ENCODE measurements at regions not wholly inside any gene's neighbourhood (a gene's known extent, or its start where the extent isn't known, plus 50 kb on each side); places are given as distances from the start of the nearest gene placed in this dataset.

DNA sequence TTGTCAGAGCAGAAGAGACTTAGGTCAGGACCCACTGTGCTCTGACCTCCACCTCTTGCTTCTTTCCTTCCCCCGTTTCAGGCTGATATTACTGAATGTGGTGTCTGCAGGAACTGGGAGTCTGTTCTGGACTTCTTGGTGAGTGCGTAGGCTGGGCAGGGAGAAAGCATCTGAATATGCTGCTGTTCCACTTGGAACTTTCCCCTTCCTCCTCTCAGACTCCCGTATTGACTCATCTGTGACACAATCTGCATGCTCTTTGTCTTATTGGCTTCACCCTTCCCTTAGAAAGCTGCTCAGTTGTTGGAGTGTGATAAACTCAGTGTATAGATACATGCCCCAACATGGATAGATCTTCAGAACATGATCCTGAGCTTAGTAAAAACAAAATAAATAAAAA is 137.6 kb upstream of the HABP2 start:
- no peak for DNase-seq (ENCODE audit: low read depth in 2 of 2)

DNA sequence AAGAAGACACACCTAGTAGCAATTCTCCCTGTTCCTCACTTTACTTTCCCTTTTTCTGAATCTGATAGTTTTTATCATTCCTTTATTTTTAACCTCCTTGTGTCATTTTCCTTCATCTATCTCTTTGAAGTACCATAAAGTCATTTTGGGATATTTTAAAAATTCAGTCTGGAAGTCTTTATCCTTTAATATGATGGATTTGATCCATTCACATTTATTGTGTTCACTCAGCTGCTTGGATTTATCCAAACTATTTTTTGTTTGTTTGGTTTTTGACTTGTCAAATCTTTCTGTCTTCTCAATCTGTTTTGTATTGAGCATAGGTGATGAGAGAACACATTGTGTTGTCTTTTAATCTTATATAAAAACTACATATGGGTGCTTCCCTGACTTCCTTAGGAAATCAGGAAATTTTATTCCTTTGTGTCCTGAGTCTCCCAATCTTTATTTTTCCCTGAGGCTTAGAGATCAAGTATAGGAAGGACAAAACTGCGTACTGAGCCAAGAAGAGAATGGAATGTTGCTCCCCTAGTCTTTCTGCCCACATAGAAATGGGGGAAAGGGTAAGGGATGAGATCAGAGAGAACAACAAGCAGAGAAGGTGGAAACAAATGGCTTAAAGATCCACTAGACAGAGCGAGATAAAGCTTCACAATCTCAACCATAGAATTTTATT is 132.7 kb upstream of the HABP2 start:
- no peak for DNase-seq (ENCODE audit: low read depth in 2 of 2)

DNA sequence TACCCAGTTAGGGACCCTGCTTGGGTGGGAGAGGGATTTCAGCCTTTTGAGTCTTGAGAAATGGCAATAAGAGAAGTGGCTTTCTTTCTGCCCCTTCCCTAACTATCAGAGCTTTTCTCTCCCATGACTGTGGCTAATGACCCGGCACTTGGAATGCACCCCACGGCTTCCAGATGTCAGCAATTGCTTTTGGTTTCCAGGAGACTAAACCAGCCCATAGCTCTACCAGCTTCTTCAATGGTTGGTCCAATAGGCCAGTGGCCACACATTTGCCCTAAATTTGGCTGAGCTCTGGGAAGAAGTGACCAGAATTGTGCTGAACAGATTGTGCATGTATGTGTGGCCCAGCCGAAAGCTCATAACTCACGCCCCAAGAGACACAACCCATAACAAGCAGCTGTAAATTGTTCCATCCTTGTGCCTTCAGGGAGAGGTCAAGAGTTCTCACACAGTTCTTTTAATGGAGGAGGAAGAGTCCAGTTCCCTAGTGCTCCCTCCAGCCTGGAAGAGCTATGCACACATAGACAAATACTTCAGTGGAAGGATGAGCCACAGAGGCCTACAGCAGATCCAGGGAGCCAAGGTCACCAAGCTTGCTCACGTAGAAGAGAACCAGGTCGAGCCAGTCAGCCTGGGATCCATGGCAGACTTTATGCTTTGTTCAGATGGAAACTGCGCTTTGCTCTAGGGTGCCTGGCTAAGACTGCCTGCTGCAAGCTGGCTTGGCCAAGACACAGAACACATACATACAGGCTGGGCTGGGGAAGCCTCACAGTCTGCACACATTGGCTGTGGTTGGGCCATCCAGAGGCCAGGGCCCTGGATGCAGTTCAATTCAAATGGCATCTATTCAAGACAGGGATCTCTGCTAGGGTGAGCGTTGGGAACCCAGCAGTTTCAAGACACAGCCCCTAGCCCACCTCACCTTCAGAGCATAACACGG is 131.8 kb upstream of the HABP2 start:
- DNase-seq (ENCODE audit: low read depth in 2 of 2): no peak

DNA sequence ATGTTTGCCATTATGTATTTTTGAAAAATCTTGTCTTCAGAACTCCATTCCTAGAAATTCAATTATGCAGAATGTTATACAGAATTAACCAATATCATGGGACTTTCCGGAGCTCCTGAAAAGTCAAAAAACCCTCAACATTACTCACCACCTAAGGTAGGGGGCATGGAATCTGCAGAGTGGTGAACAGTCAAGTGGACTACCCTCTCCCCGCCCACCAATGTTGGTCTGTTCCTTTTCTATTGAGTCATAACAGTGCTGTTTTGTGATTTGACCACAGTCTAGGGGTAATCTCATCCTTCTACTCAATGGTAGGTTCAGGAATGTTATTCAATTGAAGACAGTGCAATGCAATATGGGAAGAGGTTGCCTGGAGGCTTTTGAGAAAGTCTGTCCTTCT is 130.5 kb upstream of the HABP2 start:
- no peak for DNase-seq (ENCODE audit: low read depth in 2 of 2)

DNA sequence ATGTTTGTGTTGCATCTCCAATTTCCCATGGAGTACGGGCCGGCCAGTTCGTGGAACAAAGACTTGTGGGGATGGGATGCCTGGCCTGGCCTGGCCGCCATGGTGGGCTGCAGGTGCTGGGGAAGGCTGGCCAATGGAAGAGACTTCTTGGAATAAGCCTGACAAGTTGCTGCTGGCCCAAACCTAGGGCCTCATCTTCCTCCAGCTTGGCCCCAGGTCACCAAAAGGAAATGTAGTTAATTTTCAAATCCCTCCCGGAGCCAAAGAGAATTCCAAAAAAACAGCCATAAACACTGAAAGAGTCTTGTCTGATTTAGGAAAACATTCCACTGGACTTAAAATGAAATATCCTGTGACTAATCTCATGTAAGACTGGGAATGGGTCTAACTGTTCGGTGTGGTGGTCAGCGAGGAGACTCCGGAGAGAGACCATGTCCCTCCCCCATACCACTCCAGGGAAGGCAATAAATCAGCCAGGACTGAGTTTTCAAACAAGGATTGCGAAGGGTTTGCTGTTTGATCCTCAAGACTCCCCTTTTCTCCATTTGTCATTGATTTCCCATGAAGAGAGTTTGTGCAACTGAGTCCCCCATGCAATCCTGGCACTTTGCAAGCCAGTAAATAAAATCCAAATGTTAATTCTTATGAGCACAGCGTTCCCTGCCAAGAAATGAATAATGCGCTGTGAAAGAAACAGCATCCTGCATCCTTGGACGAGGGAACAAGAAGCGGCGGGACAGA is 128.7 kb upstream of the HABP2 start:
- DNase-seq (ENCODE audit: low read depth in 2 of 2): no peak

DNA sequence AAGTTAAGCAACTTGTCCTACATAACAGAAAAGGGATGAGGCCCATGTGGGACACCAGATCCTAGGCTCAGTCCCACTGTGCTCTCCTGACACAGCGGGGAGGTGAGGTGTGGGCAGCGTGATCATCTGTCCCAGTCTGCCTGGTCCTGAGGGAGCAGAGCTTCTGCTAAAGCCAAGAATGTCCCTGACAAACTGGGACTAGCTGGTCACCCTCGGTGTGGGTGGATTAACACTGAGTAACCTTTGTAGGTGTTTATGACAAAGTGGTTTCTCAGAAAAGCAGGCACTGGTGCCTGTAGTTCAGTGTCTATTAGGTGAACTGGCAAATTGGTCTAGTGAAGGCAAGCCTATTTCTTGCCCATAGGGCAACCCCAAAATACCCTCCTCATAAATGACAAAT is 127.8 kb upstream of the HABP2 start:
- DNase-seq (ENCODE audit: low read depth in 2 of 2): no peak

DNA sequence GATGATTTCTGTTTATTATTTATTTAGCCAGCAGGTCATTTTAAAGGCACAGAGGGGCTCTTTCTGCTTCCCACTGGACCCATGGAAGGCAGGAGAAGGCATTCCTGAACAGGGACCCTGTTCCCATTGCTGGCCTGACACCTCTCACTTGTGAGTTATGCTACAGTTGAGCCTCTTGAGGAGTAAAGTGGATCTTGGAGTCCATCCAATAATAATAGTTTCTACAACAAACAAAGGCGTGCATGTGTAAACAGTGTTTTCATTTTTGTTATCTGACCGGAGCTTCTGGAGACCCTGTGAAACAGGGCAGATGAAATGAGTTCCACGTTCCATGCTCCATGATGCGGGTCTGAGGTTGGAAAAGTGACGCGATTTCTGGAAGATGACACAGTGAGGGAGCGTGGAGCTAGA is 127.3 kb upstream of the HABP2 start:
- DNase-seq (ENCODE audit: low read depth in 2 of 2): peak in 1 of 2 donors; percentile 63

DNA sequence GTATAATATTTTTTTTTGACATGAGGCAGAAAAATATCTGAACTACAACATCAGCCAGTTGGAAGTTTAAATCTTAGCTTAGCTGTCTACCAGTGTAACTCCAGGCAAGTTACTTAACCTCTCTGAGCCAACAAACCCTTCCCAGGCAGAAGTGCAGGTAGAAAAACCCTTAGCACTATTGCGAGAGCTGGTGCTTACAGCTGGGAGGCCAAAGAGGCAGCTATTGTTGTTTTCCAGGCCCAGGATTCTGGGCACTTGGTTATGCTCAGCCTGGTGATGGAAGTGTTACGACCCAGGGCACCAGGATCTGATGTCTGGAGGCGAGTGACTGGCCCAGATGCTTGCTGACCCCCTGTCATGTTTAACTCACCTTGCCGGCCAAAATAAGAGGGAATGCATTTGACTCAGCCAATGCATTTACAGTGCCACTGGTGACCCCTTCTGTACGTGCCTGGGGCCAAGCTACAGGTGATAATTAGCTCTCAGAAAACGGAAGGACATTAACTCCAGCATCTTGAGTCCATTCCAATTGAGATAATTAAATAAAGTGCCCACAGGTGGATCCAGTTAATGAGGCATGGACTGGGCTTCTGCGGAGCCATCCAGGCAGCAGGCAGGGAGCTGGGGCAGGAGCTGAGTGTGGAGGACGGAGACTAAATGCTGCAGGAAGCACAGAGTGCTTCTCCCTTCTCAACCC is 126.5 kb upstream of the HABP2 start:
- DNase-seq (ENCODE audit: low read depth in 2 of 2): no peak

DNA sequence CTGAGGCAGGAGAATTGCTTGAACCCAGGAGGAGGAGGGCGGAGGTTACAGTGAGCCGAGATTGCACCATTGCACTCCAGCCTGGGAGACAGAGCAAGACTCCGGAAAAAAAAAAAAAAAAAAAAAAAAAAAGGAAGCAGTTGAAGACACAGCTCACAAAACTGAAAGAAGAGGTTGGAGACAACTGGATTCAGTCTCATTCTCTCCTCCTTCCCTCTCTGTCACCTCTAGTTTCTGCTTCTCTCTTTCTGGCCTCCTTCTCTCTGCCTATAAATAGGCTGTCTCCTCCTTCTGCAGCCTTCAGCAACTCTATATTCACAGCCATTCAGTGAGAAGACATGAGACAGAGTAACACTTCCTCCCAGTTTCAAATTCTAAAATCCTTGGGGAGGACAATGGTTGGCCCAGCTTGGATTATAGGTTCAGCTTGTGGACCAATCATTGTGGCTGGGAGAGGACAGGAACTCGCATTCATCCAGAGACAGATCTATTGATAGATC is 125.6 kb upstream of the HABP2 start:
- no peak for DNase-seq (ENCODE audit: low read depth in 2 of 2)

DNA sequence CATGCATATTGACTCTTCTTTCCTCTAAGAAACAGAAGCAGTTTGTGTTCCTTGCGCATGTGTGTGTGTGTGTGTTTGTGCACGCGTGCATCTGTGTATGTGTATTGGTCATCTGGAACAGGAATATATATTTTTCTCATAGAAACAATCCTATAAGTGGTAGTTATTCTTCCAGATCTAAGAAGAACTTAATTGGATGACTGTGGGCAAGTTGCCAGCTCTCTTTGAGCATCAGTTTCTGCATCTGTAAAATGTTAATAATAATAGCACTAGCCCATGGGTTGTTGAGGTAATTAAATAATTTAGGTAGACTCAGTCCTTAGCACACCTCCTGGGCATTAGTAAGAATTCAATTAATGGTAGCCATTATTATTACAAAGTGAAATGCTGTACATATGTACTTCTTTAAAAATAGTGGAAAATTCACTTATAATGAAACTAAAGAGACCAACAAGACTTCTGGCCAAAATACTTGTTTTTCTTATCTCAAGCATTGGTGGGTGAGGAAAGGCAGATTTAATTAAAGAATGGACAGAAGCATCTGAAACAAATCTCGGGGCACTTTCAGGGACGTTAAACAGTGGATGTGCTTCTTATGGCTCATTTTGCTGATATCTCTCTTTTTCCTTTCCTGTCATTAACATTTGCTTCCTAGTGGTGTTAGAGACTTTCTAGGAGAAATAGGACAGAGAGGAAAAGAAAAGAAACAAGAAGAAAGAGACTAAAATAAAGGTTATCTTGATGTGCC is 124.9 kb upstream of the HABP2 start:
- DNase-seq (ENCODE audit: low read depth in 2 of 2): no peak

DNA sequence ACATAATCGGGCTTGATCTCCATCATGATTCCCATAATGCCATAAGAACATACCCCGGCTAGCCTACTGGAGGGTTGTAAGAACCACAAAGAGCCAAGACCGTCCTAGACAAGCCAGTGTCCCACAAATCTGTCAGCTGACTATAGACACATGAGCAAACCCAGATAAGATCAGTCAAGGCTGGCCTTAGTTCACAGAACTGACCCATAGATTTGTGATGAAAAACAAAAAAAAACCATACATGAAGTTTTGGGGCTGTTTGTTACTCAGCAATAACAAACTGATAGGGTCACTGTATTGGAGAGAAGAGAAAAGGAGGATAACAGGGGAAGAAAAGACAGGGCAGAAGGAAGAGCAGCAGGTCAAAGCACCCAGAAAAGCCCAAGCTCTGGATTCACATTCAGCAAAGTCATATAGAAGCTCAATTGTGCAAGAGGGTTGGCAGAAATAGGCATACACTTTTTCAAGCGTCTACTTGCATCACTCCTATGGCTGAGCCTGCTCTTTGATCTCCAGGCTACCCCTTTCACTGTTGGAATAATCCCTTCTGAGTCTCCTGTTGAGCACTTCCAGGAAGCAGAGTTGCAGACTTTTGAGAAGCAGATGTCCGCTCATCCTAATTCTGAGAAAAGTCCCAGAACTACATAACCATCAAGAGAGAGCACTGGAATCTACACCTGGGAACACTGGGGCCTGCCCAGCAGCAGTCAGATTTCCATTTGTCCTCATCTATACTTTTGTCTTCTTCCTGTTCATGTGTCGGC is 122.0 kb upstream of the HABP2 start:
- DNase-seq (ENCODE audit: low read depth in 2 of 2): no peak

DNA sequence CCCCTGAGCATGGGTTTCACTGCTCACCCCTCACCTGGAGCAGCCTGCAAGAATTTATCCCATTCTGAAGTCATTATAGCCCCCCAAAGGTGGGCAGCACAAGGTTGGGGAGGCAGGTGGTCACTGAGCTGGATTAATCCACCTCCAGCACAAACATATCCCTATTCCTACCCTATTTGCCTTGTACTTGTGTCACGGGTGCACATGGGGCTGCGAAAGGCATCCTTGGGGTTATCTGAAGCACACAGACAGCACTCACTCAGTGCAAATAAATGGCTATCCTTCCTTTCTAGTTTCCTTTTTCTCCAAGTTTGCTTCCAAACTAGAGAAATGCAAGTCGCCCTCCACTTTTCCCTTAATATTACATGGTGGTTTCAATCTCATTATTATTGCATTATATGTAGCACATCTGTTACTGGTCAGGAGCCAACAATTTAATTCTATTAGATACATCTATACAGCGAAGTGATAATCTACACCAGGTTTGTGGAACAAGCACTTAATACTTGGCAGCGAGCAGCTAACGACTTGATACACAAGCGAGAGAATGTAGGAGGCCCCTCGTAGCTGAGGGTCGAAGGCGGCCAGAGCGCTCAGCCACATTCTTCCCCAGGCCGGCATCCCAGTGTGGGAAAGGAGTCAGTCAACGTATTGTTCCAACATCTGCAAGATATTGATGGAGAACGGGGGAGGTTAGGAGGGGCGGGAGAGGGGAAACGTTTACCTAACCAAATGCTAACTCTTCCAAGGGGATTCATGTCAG is 121.3 kb upstream of the HABP2 start:
- no peak for DNase-seq (ENCODE audit: low read depth in 2 of 2)

DNA sequence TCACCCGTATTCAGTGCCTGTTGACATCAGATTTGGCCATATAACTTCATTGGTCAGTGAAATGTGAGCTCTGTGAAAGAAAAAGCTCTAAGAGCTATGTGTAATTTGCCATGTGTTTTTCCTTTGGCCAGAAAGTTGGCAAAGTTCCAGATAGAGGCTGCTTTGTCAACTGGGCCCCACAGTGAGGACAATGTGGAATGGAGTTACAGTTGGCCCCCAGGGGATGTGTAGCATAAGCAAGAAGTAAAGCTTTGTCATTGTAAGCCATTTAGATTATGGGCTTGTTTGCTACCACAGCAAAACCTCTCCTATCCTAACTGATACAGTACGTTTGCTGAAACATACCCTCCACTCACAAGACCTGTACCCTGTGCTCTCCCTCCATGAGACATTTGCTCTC is 119.1 kb upstream of the HABP2 start:
- DNase-seq (ENCODE audit: low read depth in 2 of 2): no peak

DNA sequence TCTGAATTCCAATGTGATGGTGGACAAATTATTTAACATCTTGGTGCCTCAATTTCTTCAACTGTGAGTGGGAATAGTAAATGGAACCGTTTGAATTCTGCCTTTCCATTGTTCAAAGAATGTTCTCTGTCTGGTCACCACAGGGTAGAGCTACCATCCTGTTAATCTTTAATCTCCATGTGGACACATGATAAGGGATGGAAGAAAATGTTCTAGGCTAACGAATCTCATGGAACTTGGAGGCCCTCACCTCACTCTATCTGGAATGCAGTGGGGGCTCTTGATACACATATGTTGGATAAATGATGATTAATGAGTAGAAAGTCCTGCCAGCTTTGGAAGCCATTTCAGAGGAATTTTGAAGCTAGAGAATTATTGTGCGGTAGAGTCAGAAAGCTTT is 118.5 kb upstream of the HABP2 start:
- no peak for DNase-seq (ENCODE audit: low read depth in 2 of 2)

DNA sequence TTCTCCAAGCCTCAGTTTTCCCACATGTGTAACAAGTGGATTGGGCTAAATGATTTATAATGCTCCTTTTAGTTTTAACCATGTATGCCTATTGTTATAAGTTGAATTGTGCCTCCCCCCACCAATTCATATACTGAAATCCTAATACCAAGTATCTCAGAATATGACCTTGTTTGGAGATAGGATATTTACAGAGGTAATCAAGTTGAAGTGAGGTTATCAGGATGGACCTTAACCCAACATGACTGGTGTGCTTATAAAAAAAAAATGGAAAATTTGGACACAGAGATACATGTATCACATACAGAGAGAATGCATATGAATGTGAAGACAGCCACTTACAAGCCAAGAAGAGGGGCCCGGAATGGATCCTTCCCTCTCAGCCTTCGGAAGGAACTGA is 117.9 kb upstream of the HABP2 start:
- no peak for DNase-seq (ENCODE audit: low read depth in 2 of 2)

DNA sequence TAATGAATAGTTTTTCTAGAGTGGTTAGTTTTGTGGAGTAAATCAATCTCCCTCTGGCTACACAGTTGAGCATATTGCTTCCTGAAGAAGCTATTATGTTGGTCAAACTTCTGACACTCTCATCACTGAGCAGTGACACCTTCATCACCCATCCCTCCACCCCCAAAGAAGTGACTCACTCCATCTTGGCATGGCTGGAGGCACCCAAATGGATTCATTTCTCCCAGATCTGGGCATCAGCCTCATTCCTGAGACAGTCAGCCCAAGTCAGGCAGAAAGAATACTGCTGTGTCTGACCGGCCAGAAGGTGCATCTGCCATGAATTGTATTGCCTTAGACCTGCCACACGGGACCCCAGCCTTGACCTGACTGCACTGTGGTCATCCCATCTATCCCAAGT is 117.0 kb upstream of the HABP2 start:
- no peak for DNase-seq (ENCODE audit: low read depth in 2 of 2)

DNA sequence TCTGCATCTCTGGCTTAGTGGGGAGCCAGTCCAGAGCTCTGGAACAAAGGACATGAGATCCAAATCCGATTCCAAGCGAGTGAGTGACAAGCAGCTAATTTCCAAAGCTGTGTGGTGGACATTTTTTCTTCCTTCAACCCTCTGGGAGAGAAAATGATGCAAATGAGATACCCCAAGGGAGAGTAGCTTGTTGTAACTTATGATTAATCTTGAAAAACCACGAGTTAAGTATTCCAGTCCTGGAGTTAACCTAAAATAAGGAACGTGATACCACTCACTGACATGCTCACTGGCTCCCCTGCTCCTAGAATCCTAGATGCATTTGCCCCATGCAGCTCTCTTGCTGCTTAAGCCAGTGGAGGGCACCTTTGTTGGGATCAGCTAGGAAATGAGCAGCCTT is 116.0 kb upstream of the HABP2 start:
- no peak for DNase-seq (ENCODE audit: low read depth in 2 of 2)

DNA sequence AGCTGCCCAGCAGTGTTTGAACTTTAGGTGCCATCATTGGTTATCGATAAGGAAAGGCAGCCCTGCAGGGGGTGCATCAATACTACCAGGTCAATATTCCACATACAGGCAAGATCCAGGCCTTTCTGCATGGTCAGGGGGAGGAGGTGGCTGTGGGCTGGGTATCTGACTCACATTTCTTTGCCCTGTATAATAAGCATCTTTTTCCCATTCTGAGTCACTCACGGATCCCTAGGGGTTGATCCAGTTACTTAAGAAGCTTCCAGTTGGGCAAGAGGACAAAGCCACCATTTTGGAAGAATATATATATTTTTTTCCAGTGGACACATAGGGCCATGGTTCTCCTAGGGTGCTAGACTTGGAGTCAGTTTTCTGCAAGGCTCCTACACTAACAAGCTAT is 114.2 kb upstream of the HABP2 start:
- DNase-seq (ENCODE audit: low read depth in 2 of 2): no peak

DNA sequence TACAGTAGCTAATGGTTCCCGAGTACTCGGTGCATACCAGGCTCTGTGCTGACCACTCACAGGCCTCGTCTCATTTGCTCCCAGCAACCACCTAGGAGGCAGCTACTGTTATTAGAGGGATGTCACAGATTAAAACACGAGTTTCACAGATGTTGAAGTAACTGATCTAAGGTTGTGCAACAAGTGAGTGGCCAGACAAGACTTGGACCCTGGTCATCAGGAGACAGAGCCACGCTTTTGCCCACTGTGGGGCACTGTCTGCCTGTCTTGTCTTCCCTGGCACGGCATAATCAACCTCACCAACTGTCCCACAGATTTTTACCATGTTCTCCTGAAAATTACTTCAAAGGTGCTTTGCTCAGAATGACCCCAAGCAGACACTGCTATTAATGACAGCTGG is 111.6 kb upstream of the HABP2 start:
- peak in 1 of 2 donors; percentile 5 for DNase-seq (ENCODE audit: low read depth in 2 of 2)

Measured in dermis microvascular lymphatic vessel endothelial cell (primary cell).